Keratinocyte (primary cell): ENCODE measurements at regions not wholly inside any gene's neighbourhood (a gene's known extent, or its start where the extent isn't known, plus 50 kb on each side); places are given as distances from the start of the nearest gene placed in this dataset.

Experiments used
- DNase-seq: peaks from one replicate; pipeline ENCODE4 v3.0.0-alpha.2; 2011; ENCODE audit warnings: low read depth, missing footprints, low spot score
- FAIRE-seq: peaks from 2 replicates; lab custom pipeline; 2011; peaks lifted over from hg19 to GRCh38; lab: Jason Lieb, UNC
- H2AFZ ChIP-seq: 2 replicates; pipeline ENCODE4 v1.6.0; 2012; ENCODE audit warnings: low read length, control low read depth, inconsistent platforms; ENCODE audit not compliant: control insufficient read depth
- H3K27ac ChIP-seq: 2 replicates; pipeline ENCODE4 v1.5.1; 2011; ENCODE audit warnings: low read length; ENCODE audit not compliant: control insufficient read depth, insufficient read depth
- H3K27me3 ChIP-seq: 3 replicates; pipeline ENCODE4 v1.6.0; 2011; ENCODE audit warnings: low read length; ENCODE audit not compliant: control insufficient read depth, insufficient read depth; ENCODE audit errors: extremely low read depth
- H3K36me3 ChIP-seq, 2 experiments: 2 replicates in 1 of 2; 3 replicates in 1 of 2; pipeline ENCODE4 v1.5.1; 2011; ENCODE audit warnings: low read length in 2 of 2, mild to moderate bottlenecking in 1 of 2; ENCODE audit not compliant: control insufficient read depth in 2 of 2, insufficient read depth in 2 of 2; ENCODE audit errors: extremely low read depth in 1 of 2
- H3K4me1 ChIP-seq: 3 replicates; pipeline ENCODE4 v1.5.1; 2011; ENCODE audit warnings: low read length; ENCODE audit not compliant: control insufficient read depth, insufficient read depth; ENCODE audit errors: extremely low read depth
- H3K4me2 ChIP-seq: 3 replicates; pipeline ENCODE4 v1.6.0; 2011; ENCODE audit warnings: low read depth, low read length; ENCODE audit not compliant: control insufficient read depth, insufficient read depth; ENCODE audit errors: extremely low read depth
- H3K4me3 ChIP-seq, 3 experiments: fragments of 200-600 bp in 1 of 3; sonication (generic) in 1 of 3; 2 replicates in 2 of 3; 3 replicates in 1 of 3; pipeline ENCODE4 v1.5.1; 2011 to 2016; ENCODE audit warnings: low read length in 3 of 3, mild to moderate bottlenecking in 3 of 3, control low read depth in 2 of 3, inconsistent platforms in 1 of 3, low read depth in 1 of 3, mixed read lengths in 1 of 3, mixed run types in 1 of 3, moderate library complexity in 1 of 3; ENCODE audit not compliant: control insufficient read depth in 2 of 3, insufficient read depth in 2 of 3; ENCODE audit errors: extremely low read depth in 1 of 3
- H3K79me2 ChIP-seq: 2 replicates; pipeline ENCODE4 v1.6.0; 2012; ENCODE audit warnings: low read length; ENCODE audit not compliant: control insufficient read depth, insufficient read depth
- H3K9ac ChIP-seq: 3 replicates; pipeline ENCODE4 v1.6.0; 2011; ENCODE audit warnings: low read length; ENCODE audit not compliant: control insufficient read depth, insufficient read depth; ENCODE audit errors: extremely low read depth
- H3K9me1 ChIP-seq: 3 replicates; pipeline ENCODE4 v1.6.0; 2011; ENCODE audit warnings: low read length; ENCODE audit not compliant: control insufficient read depth, insufficient read depth; ENCODE audit errors: extremely low read depth
- H3K9me3 ChIP-seq: 2 replicates; pipeline ENCODE4 v1.5.1; 2012; ENCODE audit warnings: low read depth, low read length; ENCODE audit not compliant: control insufficient read depth
- H4K20me1 ChIP-seq: 3 replicates; pipeline ENCODE4 v1.6.0; 2011; ENCODE audit warnings: low read length; ENCODE audit not compliant: control insufficient read depth, insufficient read depth; ENCODE audit errors: extremely low read depth
- CTCF ChIP-seq, 3 experiments: IDR thresholded peaks in 1 of 3; conservative IDR thresholded peaks in 1 of 3; optimal IDR thresholded peaks in 1 of 3; 2 replicates in 2 of 3; 3 replicates in 1 of 3; pipeline versions ENCODE3 to v1.5.1; 2011; ENCODE audit warnings: low read length in 3 of 3, mild to moderate bottlenecking in 3 of 3, moderate library complexity in 2 of 3, control low read depth in 1 of 3, inconsistent platforms in 1 of 3; ENCODE audit not compliant: insufficient read depth in 2 of 3; ENCODE audit errors: extremely low read depth in 1 of 3
- EZH2 ChIP-seq: IDR thresholded peaks from one replicate; pipeline ENCODE4 v1.6.1; 2012; ENCODE audit warnings: inconsistent platforms, mild to moderate bottlenecking, low read length, moderate library complexity
- dilution Hi-C: fragments of 300-500 bp; cut with MboI; formaldehyde crosslinking; loops from one replicate; pipeline ENCODE4 v1.7.0; 2020; ENCODE audit warnings: low sequenced_read_pairs; ENCODE audit not compliant: extremely low pct_ligation_motif_present

DNA sequence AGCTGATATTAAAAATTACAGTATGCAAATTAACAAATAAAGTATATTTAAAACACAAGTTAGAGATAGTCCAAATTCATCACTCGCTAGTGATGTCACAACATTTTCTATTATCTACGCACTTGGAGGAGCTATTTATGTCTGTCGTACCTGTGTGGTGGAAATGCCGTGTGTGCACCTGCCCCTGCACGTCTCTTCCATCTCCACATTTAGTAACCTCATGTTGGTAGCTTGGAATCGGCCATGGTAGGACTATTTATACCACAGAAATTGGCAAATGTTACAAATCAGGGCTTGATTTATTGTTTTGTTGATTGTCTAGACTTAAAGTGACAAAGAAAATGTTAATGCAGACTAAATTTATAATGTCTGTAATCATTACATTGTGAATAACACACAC, 62.6 kb upstream of the NTF3 start:
- Histone ChIP-seq H4K20me1 (no peaks in the 10 kb centered on the region), H3K79me2 (no peaks in the 10 kb centered on the region), H3K4me1 (no peaks in the 10 kb centered on the region), H3K9me1 (no peaks in the 10 kb centered on the region), H3K36me3 (no peaks in the 10 kb centered on the region), H2AFZ (no peak overlapping the region), H3K27ac (no peak overlapping the region), H3K27me3 (no peaks in the 10 kb centered on the region), H3K9me3 (no peaks in the 10 kb centered on the region), H3K4me3 (no peak overlapping the region), H3K4me2 (no peak overlapping the region), H3K9ac (no peak overlapping the region)
- dilution Hi-C loops, result no loop called here
- no peak for TF ChIP-seq EZH2
- no peak for TF ChIP-seq CTCF (optimal IDR thresholded peaks at IDR 0.05 in 1 of 3, IDR thresholded peaks at IDR 0.05 in 1 of 3, conservative IDR thresholded peaks at IDR 0.05 in 1 of 3; ENCODE audit: extremely low read depth in 1 of 3, insufficient read depth in 2 of 3, low read length in 3 of 3)
- FAIRE-seq (no peak), DNase-seq (no peak)

GRCh38 chr12:5371631-5372030, 60.3 kb upstream of the NTF3 start:
- dilution Hi-C loops, result no loop called here
- TF ChIP-seq CTCF (optimal IDR thresholded peaks at IDR 0.05 in 1 of 3, IDR thresholded peaks at IDR 0.05 in 1 of 3, conservative IDR thresholded peaks at IDR 0.05 in 1 of 3; ENCODE audit: extremely low read depth in 1 of 3, insufficient read depth in 2 of 3, low read length in 3 of 3) (no peak), EZH2 (no peak)
- H3K9me3 ChIP-seq, result no peaks in the 10 kb centered on the region
- H4K20me1 ChIP-seq, result no peaks in the 10 kb centered on the region
- DNase-seq, result no peak
- H2AFZ ChIP-seq, result no peak overlapping the region
- no peaks in the 10 kb centered on the region for H3K27me3 ChIP-seq
- no peaks in the 10 kb centered on the region for H3K4me1 ChIP-seq
- FAIRE-seq, result no peak
- H3K36me3 ChIP-seq, result no peaks in the 10 kb centered on the region
- no peak overlapping the region for H3K9ac ChIP-seq
- H3K9me1 ChIP-seq, result no peaks in the 10 kb centered on the region
- no peak overlapping the region for H3K4me3 ChIP-seq
- H3K79me2 ChIP-seq, result no peaks in the 10 kb centered on the region
- H3K27ac ChIP-seq, result no peak overlapping the region
- no peak overlapping the region for H3K4me2 ChIP-seq
